ENCODE measurements at regions not wholly inside any gene's neighbourhood (a gene's known extent, or its start where the extent isn't known, plus 50 kb on each side); places are given as distances from the start of the nearest gene placed in this dataset.

GRCh38 chr15:68492855-68493254 is 60.9 kb upstream of the ITGA11 start:
- intact Hi-C loops (cut with micrococcal nuclease), result loop anchor here (1.0 kb wide), 1 partner anchor 26 kb away; no protein-coding TSS in a partner anchor
- no peaks in the 10 kb centered on the region for H3K9me1 ChIP-seq (replicated peaks; ENCODE audit: control insufficient read depth, extremely low read depth, insufficient read depth, low read length)
- CTCF ChIA-PET, result interaction anchor here (1.6 kb wide), 1 partner anchor 57 kb away, joined by 4 read pairs; no protein-coding TSS in a partner anchor
- H3K4me2 ChIP-seq (ENCODE audit: insufficient read depth, low read length), result no peak overlapping the region
- no peaks in the 10 kb centered on the region for H3K79me2 ChIP-seq (ENCODE audit: control insufficient read depth, insufficient read depth, low read length)
- no peak for TF ChIP-seq POLR2A (IDR thresholded peaks at IDR 0.05; ENCODE audit: low read depth, low read length)
- TF ChIP-seq, protein P1, sequence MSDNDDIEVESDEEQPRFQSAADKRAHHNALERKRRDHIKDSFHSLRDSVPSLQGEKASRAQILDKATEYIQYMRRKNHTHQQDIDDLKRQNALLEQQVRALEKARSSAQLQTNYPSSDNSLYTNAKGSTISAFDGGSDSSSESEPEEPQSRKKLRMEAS (IDR thresholded peaks at IDR 0.05; ENCODE audit: insufficient read depth, insufficient read length), result no peak
- TF ChIP-seq EZH2 (IDR thresholded peaks at IDR 0.05; ENCODE audit: borderline replicate concordance, low read depth, low read length, severe bottlenecking), result no peak
- TF ChIP-seq, protein P2, sequence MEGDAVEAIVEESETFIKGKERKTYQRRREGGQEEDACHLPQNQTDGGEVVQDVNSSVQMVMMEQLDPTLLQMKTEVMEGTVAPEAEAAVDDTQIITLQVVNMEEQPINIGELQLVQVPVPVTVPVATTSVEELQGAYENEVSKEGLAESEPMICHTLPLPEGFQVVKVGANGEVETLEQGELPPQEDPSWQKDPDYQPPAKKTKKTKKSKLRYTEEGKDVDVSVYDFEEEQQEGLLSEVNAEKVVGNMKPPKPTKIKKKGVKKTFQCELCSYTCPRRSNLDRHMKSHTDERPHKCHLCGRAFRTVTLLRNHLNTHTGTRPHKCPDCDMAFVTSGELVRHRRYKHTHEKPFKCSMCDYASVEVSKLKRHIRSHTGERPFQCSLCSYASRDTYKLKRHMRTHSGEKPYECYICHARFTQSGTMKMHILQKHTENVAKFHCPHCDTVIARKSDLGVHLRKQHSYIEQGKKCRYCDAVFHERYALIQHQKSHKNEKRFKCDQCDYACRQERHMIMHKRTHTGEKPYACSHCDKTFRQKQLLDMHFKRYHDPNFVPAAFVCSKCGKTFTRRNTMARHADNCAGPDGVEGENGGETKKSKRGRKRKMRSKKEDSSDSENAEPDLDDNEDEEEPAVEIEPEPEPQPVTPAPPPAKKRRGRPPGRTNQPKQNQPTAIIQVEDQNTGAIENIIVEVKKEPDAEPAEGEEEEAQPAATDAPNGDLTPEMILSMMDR (IDR thresholded peaks at IDR 0.05; ENCODE audit: extremely low read depth in 1 of 2, insufficient read depth in 1 of 2, low read depth in 1 of 2, low read length in 2 of 2), result no peak
- no peak for TF ChIP-seq MYC (IDR thresholded peaks at IDR 0.05; ENCODE audit: low read depth, low read length)
- TF ChIP-seq JUN (IDR thresholded peaks at IDR 0.05; ENCODE audit: borderline replicate concordance, insufficient read depth, insufficient read length, low read depth), result no peak
- no peak for TF ChIP-seq GATA2 (IDR thresholded peaks at IDR 0.05; ENCODE audit: insufficient read depth, insufficient read length, low read depth, low read length)
- TF ChIP-seq POLR2AphosphoS5 (IDR thresholded peaks at IDR 0.05; ENCODE audit: insufficient read depth, low read depth, low read length), result no peak
- TF ChIP-seq FOS (IDR thresholded peaks at IDR 0.05; ENCODE audit: borderline replicate concordance, insufficient read depth, low read length), result no peak
- H3K36me3 ChIP-seq (ENCODE audit: control insufficient read depth in 2 of 2, extremely low read depth in 1 of 2, insufficient read depth in 2 of 2, low read length in 2 of 2), result no peaks in the 10 kb centered on the region
- FAIRE-seq, result no peak
- H3K4me3 ChIP-seq (replicated peaks in 1 of 3; ENCODE audit: insufficient read depth in 1 of 3, low read depth in 1 of 3, low read length in 3 of 3), result no peak overlapping the region
- no TSS peak for BruUV-seq (replicated peaks)
- H3K27ac ChIP-seq (ENCODE audit: insufficient read depth, low read depth, low read length), result no peak overlapping the region
- no peaks in the 10 kb centered on the region for H4K20me1 ChIP-seq (replicated peaks; ENCODE audit: control insufficient read depth, extremely low read depth, insufficient read depth, low read length)
- peaks cover 23 to 27% of the 10 kb centered on the region in 2 experiments for H3K27me3 ChIP-seq (ENCODE audit: control insufficient read depth in 2 of 2, insufficient read depth in 2 of 2, low read length in 2 of 2)
- no peaks in the 10 kb centered on the region for H3K9me3 ChIP-seq (replicated peaks; ENCODE audit: control insufficient read depth, insufficient read depth, low read length)
- no peak for DNase-seq (ENCODE audit: low read depth, low spot score)
- dilution Hi-C loops (cut with MboI; ENCODE audit: extremely low pct_ligation_motif_present, low sequenced_read_pairs), result no loop called here
- POLR2A ChIA-PET, result no interaction called here
- no peak overlapping the region for H2AFZ ChIP-seq (ENCODE audit: low read depth, low read length)
- no peak overlapping the region for H3K9ac ChIP-seq (replicated peaks; ENCODE audit: extremely low read depth, insufficient read depth, low read length)
- no peaks in the 10 kb centered on the region for H3K4me1 ChIP-seq (ENCODE audit: control insufficient read depth, extremely low read depth, insufficient read depth, low read length)

Measured in endothelial cell of umbilical vein (primary cell).